Fibroblast of lung (primary cell): ENCODE measurements at regions not wholly inside any gene's neighbourhood (a gene's known extent, or its start where the extent isn't known, plus 50 kb on each side); places are given as distances from the start of the nearest gene placed in this dataset.

Experiments used
- DNase-seq, 2 donors: peaks; one replicate each; pipeline versions ENCODE4 v3.0.0 to v3.0.0-alpha.2; 2010; ENCODE audit warnings: low read depth in 2 of 2
- H2AFZ ChIP-seq: 2 replicates; pipeline ENCODE4 v1.5.1; 2012; ENCODE audit warnings: low read length, control low read depth, inconsistent platforms
- H3K27ac ChIP-seq: 2 replicates; pipeline ENCODE4 v1.5.1; 2011; ENCODE audit warnings: low read length, control low read depth; ENCODE audit not compliant: insufficient read depth
- H3K27me3 ChIP-seq: 2 replicates; pipeline ENCODE4 v1.5.1; 2011; ENCODE audit warnings: mild to moderate bottlenecking, low read length; ENCODE audit not compliant: control insufficient read depth, insufficient read depth
- H3K36me3 ChIP-seq: 2 replicates; pipeline ENCODE4 v1.5.1; 2011; ENCODE audit warnings: low read length; ENCODE audit not compliant: control insufficient read depth, insufficient read depth
- H3K4me1 ChIP-seq: 2 replicates; pipeline ENCODE4 v1.5.1; 2011; ENCODE audit warnings: low read length; ENCODE audit not compliant: control insufficient read depth, insufficient read depth; ENCODE audit errors: extremely low read depth
- H3K4me2 ChIP-seq: 2 replicates; pipeline ENCODE4 v1.5.1; 2011; ENCODE audit warnings: low read length, control low read depth; ENCODE audit not compliant: insufficient read depth; ENCODE audit errors: extremely low read depth
- H3K4me3 ChIP-seq, 4 experiments: fragments of 200-600 bp in 1 of 4; sonication (generic) in 1 of 4; replicated peaks in 1 of 4; 2 replicates each; pipeline ENCODE4 v1.5.1; 2011 to 2016; ENCODE audit warnings: low read length in 4 of 4, low read depth in 3 of 4, mild to moderate bottlenecking in 3 of 4, control low read depth in 2 of 4, inconsistent platforms in 1 of 4, mixed read lengths in 1 of 4; ENCODE audit not compliant: insufficient read depth in 1 of 4; ENCODE audit errors: control extremely low read depth in 1 of 4
- H3K79me2 ChIP-seq: 2 replicates; pipeline ENCODE4 v1.5.1; 2012; ENCODE audit warnings: mild to moderate bottlenecking, low read length, inconsistent platforms; ENCODE audit not compliant: control insufficient read depth, insufficient read depth
- H3K9ac ChIP-seq: 2 replicates; pipeline ENCODE4 v1.5.1; 2011; ENCODE audit warnings: mild to moderate bottlenecking, low read length, control low read depth; ENCODE audit not compliant: insufficient read depth
- H3K9me3 ChIP-seq: 2 replicates; pipeline ENCODE4 v1.5.1; 2012; ENCODE audit warnings: low read depth, low read length; ENCODE audit not compliant: control insufficient read depth, insufficient read depth
- H4K20me1 ChIP-seq: 2 replicates; pipeline ENCODE4 v1.5.1; 2011; ENCODE audit warnings: low read length; ENCODE audit not compliant: control insufficient read depth, insufficient read depth; ENCODE audit errors: extremely low read depth
- EZH2 ChIP-seq: IDR thresholded peaks from 2 replicates; pipeline ENCODE4 v1.5.1; 2012; ENCODE audit warnings: low read length, control low read depth, mild to moderate bottlenecking; ENCODE audit errors: missing control alignments
- TF ChIP-seq, protein P1 (sequence below), 2 donors: IDR thresholded peaks in 1 of 2; conservative IDR thresholded peaks in 1 of 2; 1 replicate in 1 of 2; 2 replicates in 1 of 2; pipeline ENCODE4 v1.5.1; 2011 to 2012; ENCODE audit warnings: low read length in 2 of 2, control low read depth in 1 of 2, inconsistent platforms in 1 of 2, low read depth in 1 of 2, mild to moderate bottlenecking in 1 of 2

DNA sequence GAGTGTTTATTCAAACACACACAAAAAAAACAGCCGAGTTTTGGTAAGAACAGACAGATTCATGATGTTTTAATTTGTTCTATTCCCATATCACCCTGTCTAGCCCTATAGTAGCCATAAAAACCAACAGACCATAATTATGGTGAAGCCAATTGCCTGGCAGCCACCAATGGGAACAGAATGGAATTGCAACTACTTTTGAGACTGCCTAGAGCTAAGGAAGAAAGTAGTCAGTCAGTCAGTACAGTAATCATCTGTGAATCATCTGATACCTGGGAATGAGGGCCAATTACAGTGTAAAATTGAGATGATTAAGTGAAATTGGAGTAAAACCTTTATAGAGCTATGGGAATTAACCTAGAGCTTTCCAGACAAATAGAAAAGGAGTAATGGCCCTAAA is 952.7 kb upstream of the KCND2 start:
- Histone ChIP-seq H3K4me3 (no peak overlapping the region), H3K4me1 (no peaks in the 10 kb centered on the region), H3K9me3 (no peaks in the 10 kb centered on the region), H3K27me3 (no peaks in the 10 kb centered on the region), H3K36me3 (no peaks in the 10 kb centered on the region), H3K79me2 (no peaks in the 10 kb centered on the region), H4K20me1 (no peaks in the 10 kb centered on the region), H3K27ac (no peak overlapping the region), H3K9ac (no peak overlapping the region), H2AFZ (no peak overlapping the region), H3K4me2 (no peak overlapping the region)
- TF ChIP-seq, protein P1, sequence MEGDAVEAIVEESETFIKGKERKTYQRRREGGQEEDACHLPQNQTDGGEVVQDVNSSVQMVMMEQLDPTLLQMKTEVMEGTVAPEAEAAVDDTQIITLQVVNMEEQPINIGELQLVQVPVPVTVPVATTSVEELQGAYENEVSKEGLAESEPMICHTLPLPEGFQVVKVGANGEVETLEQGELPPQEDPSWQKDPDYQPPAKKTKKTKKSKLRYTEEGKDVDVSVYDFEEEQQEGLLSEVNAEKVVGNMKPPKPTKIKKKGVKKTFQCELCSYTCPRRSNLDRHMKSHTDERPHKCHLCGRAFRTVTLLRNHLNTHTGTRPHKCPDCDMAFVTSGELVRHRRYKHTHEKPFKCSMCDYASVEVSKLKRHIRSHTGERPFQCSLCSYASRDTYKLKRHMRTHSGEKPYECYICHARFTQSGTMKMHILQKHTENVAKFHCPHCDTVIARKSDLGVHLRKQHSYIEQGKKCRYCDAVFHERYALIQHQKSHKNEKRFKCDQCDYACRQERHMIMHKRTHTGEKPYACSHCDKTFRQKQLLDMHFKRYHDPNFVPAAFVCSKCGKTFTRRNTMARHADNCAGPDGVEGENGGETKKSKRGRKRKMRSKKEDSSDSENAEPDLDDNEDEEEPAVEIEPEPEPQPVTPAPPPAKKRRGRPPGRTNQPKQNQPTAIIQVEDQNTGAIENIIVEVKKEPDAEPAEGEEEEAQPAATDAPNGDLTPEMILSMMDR (conservative IDR thresholded peaks at IDR 0.05 in 1 of 2, IDR thresholded peaks at IDR 0.05 in 1 of 2; ENCODE audit: low read depth in 1 of 2, low read length in 2 of 2), result no peak
- no peak for TF ChIP-seq EZH2
- no peak for DNase-seq

DNA sequence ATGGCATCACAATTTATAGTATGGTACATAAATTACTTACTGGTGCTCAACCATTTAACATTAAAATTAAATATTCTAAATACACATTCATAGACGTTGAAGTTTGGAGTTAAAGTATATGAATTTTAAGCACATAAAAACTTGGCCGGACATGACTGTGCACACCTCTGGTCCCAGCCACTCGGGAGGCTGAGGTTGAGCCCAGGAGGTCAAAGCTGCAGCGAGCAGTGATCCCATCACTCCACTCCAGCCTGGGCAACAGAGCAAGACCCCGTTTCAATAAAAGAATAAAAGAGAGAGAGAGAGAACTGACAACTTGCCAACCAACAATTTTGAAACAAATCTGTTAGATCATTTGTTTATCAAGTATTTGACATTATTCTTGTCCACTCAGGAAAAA is 943.3 kb upstream of the KCND2 start:
- DNase-seq, result no peak
- no peaks in the 10 kb centered on the region for H4K20me1 ChIP-seq
- H2AFZ ChIP-seq, result no peak overlapping the region
- H3K4me2 ChIP-seq, result no peak overlapping the region
- H3K4me3 ChIP-seq, result no peak overlapping the region
- no peaks in the 10 kb centered on the region for H3K79me2 ChIP-seq
- no peak overlapping the region for H3K27ac ChIP-seq
- TF ChIP-seq, protein P1 (conservative IDR thresholded peaks at IDR 0.05 in 1 of 2, IDR thresholded peaks at IDR 0.05 in 1 of 2; ENCODE audit: low read depth in 1 of 2, low read length in 2 of 2), result no peak
- TF ChIP-seq EZH2, result no peak
- no peaks in the 10 kb centered on the region for H3K9me3 ChIP-seq
- H3K4me1 ChIP-seq, result no peaks in the 10 kb centered on the region
- H3K36me3 ChIP-seq, result no peaks in the 10 kb centered on the region
- H3K9ac ChIP-seq, result no peak overlapping the region
- H3K27me3 ChIP-seq, result no peaks in the 10 kb centered on the region

DNA sequence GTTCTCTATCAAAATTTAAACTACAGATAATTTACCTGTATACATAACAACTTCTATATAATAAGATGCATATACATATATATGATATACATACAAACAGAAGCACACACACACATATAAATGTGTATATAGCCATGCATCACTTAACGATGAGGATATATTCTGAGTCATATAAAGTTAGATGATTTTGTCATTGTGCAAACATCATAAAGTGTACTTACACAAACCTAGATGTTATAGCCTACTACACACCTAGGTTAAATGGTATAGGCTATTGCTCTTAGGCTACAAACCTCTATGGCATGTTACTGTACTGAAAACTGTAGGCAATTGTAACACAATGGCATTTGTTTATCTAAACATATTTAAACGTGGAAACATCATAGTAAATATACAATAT is 937.6 kb upstream of the KCND2 start:
- H3K79me2 ChIP-seq, result no peaks in the 10 kb centered on the region
- TF ChIP-seq, protein P1 (conservative IDR thresholded peaks at IDR 0.05 in 1 of 2, IDR thresholded peaks at IDR 0.05 in 1 of 2; ENCODE audit: low read depth in 1 of 2, low read length in 2 of 2), result no peak
- TF ChIP-seq EZH2, result no peak
- no peak for DNase-seq
- H3K4me1 ChIP-seq, result no peaks in the 10 kb centered on the region
- H3K27me3 ChIP-seq, result no peaks in the 10 kb centered on the region
- H3K9ac ChIP-seq, result no peak overlapping the region
- no peak overlapping the region for H2AFZ ChIP-seq
- no peak overlapping the region for H3K4me2 ChIP-seq
- H3K9me3 ChIP-seq, result no peaks in the 10 kb centered on the region
- no peaks in the 10 kb centered on the region for H3K36me3 ChIP-seq
- no peak overlapping the region for H3K27ac ChIP-seq
- H4K20me1 ChIP-seq, result no peaks in the 10 kb centered on the region
- no peak overlapping the region for H3K4me3 ChIP-seq
